Lower lobe of right lung (tissue), 2 donors: ENCODE measurements at regions not wholly inside any gene's neighbourhood (a gene's known extent, or its start where the extent isn't known, plus 50 kb on each side); places are given as distances from the start of the nearest gene placed in this dataset.

Experiments used
- ATAC-seq, 2 donors: fragments of 200-7000 bp; cut with Tn5 transposase; one replicate each; pipeline ENCODE4 v1.9.1; 2020 to 2022; ENCODE audit warnings: mild to moderate bottlenecking in 2 of 2, moderate library complexity in 2 of 2
- DNase-seq: peaks from one replicate; pipeline ENCODE4 v3.0.0-alpha.2; 2020
- H3K27ac ChIP-seq: fragments of 200-600 bp; one replicate; pipeline ENCODE4 v1.8.0; 2022
- H3K27me3 ChIP-seq: fragments of 200-600 bp; one replicate; pipeline ENCODE4 v1.8.0; 2022; ENCODE audit warnings: low read depth
- H3K36me3 ChIP-seq: fragments of 200-600 bp; one replicate; pipeline ENCODE4 v1.8.0; 2022; ENCODE audit warnings: mild to moderate bottlenecking
- H3K4me1 ChIP-seq: fragments of 200-600 bp; one replicate; pipeline ENCODE4 v1.8.0; 2022
- H3K4me3 ChIP-seq: fragments of 200-600 bp; one replicate; pipeline ENCODE4 v1.8.0; 2022; ENCODE audit warnings: mild to moderate bottlenecking
- H3K9me3 ChIP-seq: fragments of 200-600 bp; one replicate; pipeline ENCODE4 v1.8.0; 2022
- CTCF ChIP-seq: fragments of 200-600 bp; IDR thresholded peaks from one replicate; pipeline ENCODE4 v1.8.0; 2022; ENCODE audit warnings: antibody characterized with exemption, mild to moderate bottlenecking
- intact Hi-C: fragments of 100-400 bp; cut with DNase I; formaldehyde crosslinking; loops from one replicate; pipeline ENCODE4 v1.11.0; 2022
- donor health status: DM: no; HTN: yes; CAD: no; lungs with severe emphysema.

GRCh38 chr14:43541356-43541755, 965.7 kb downstream of the FSCB start:
- no peaks in the 10 kb centered on the region for H3K4me1 ChIP-seq
- H3K27ac ChIP-seq: no peak overlapping the region
- no peaks in the 10 kb centered on the region for H3K27me3 ChIP-seq
- no peaks in the 10 kb centered on the region for H3K36me3 ChIP-seq
- ATAC-seq (no peak), DNase-seq (no peak)
- no peak for TF ChIP-seq CTCF
- intact Hi-C loops: no loop called here
- H3K4me3 ChIP-seq: no peak overlapping the region
- H3K9me3 ChIP-seq: no peaks in the 10 kb centered on the region

- H3K27ac ChIP-seq: no peak overlapping the region
- ATAC-seq: no peak
- intact Hi-C loops: no loop called here
- DNase-seq: no peak
- H3K36me3 ChIP-seq: no peaks in the 10 kb centered on the region
- no peak overlapping the region for H3K4me3 ChIP-seq
- no peak for TF ChIP-seq CTCF
- no peaks in the 10 kb centered on the region for H3K9me3 ChIP-seq
- H3K4me1 ChIP-seq: no peaks in the 10 kb centered on the region
- no peaks in the 10 kb centered on the region for H3K27me3 ChIP-seq
These were observed 966.1 kb downstream of the FSCB start for GRCh38 chr14:43540948-43541347.

GRCh38 chr14:43539210-43539609, 967.9 kb downstream of the FSCB start:
- Histone ChIP-seq H3K36me3 (no peaks in the 10 kb centered on the region), H3K9me3 (no peaks in the 10 kb centered on the region), H3K4me3 (no peak overlapping the region), H3K27me3 (no peaks in the 10 kb centered on the region), H3K4me1 (no peaks in the 10 kb centered on the region), H3K27ac (no peak overlapping the region)
- peak; percentile 42 for TF ChIP-seq CTCF
- DNase-seq (no peak), ATAC-seq (peak in 1 of 2 donors; percentile 69)
- intact Hi-C loops: no loop called here

GRCh38 chr14:43535231-43535838, 971.7 kb downstream of the FSCB start:
- no peaks in the 10 kb centered on the region for H3K27me3 ChIP-seq
- no peak for ATAC-seq
- no peaks in the 10 kb centered on the region for H3K4me1 ChIP-seq
- TF ChIP-seq CTCF: no peak
- H3K9me3 ChIP-seq: no peaks in the 10 kb centered on the region
- DNase-seq: no peak
- no peaks in the 10 kb centered on the region for H3K36me3 ChIP-seq
- H3K27ac ChIP-seq: no peak overlapping the region
- H3K4me3 ChIP-seq: no peak overlapping the region
- intact Hi-C loops: no loop called here

- H3K27ac ChIP-seq: no peak overlapping the region
- ATAC-seq (peak in 1 of 2 donors; percentile 35), DNase-seq (no peak)
- TF ChIP-seq CTCF: no peak
- H3K4me1 ChIP-seq: no peaks in the 10 kb centered on the region
- no peaks in the 10 kb centered on the region for H3K36me3 ChIP-seq
- H3K4me3 ChIP-seq: no peak overlapping the region
- H3K9me3 ChIP-seq: no peaks in the 10 kb centered on the region
- intact Hi-C loops: no loop called here
- no peaks in the 10 kb centered on the region for H3K27me3 ChIP-seq
These were observed 974.2 kb downstream of the FSCB start for GRCh38 chr14:43532825-43533416.
